ENCODE measurements at regions not wholly inside any gene's neighbourhood (a gene's known extent, or its start where the extent isn't known, plus 50 kb on each side); places are given as distances from the start of the nearest gene placed in this dataset.

GRCh38 chr2:139175510-139175909, 395.3 kb upstream of the NXPH2 start:
- DNase-seq = no peak
- no peaks in the 10 kb centered on the region for H3K9me3 ChIP-seq
- H3K36me3 ChIP-seq (ENCODE audit: insufficient read depth in 1 of 2, low read depth in 1 of 2) = no peaks in the 10 kb centered on the region
- intact Hi-C loops (cut with DNase I) = no loop called here
- no peak overlapping the region for H3K4me3 ChIP-seq
- no peak overlapping the region for H3K27ac ChIP-seq
- H3K27me3 ChIP-seq (ENCODE audit: insufficient read depth in 3 of 3, low read length in 2 of 3) = no peaks in the 10 kb centered on the region
- no peak for ATAC-seq
- 73 to 75% (median 74%) methylated on average over 3 of the region's 3 CpGs for WGBS, 3 donors
- no peaks in the 10 kb centered on the region for H3K4me1 ChIP-seq
- TF ChIP-seq, protein P1, sequence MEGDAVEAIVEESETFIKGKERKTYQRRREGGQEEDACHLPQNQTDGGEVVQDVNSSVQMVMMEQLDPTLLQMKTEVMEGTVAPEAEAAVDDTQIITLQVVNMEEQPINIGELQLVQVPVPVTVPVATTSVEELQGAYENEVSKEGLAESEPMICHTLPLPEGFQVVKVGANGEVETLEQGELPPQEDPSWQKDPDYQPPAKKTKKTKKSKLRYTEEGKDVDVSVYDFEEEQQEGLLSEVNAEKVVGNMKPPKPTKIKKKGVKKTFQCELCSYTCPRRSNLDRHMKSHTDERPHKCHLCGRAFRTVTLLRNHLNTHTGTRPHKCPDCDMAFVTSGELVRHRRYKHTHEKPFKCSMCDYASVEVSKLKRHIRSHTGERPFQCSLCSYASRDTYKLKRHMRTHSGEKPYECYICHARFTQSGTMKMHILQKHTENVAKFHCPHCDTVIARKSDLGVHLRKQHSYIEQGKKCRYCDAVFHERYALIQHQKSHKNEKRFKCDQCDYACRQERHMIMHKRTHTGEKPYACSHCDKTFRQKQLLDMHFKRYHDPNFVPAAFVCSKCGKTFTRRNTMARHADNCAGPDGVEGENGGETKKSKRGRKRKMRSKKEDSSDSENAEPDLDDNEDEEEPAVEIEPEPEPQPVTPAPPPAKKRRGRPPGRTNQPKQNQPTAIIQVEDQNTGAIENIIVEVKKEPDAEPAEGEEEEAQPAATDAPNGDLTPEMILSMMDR (IDR thresholded peaks at IDR 0.05) = no peak

GRCh38 chr2:139170406-139170805, 390.2 kb upstream of the NXPH2 start:
- no peaks in the 10 kb centered on the region for H3K9me3 ChIP-seq

DNA sequence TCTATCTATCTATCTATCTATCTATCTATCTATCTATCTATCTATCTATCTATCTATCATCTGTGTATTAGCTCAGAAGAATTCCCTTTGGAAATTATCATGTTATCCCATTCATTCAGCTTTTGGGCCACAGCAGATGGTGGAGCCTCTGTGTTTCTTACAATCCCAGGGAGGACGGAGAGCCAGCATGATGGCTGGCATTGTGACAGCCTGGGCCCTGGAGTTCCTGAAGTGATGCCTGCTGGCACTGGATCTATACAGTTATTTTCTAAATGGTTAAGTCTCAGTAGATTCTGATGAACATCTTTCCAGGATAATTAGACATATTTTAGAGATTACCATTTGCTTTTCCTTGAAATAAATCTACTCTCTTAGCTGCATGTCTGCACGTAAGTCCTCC, 385.4 kb upstream of the NXPH2 start:
- no peaks in the 10 kb centered on the region for H3K36me3 ChIP-seq (ENCODE audit: insufficient read depth in 1 of 2, low read depth in 1 of 2)
- no peaks in the 10 kb centered on the region for H3K27me3 ChIP-seq (ENCODE audit: insufficient read depth in 3 of 3, low read length in 2 of 3)
- no peak overlapping the region for H3K27ac ChIP-seq
- DNase-seq (no peak), ATAC-seq (no peak)
- TF ChIP-seq, protein P1 (IDR thresholded peaks at IDR 0.05) = no peak
- no peaks in the 10 kb centered on the region for H3K9me3 ChIP-seq
- intact Hi-C loops (cut with DNase I) = no loop called here
- no peak overlapping the region for H3K4me3 ChIP-seq
- H3K4me1 ChIP-seq = no peaks in the 10 kb centered on the region
- WGBS, 3 donors = 60 to 85% (median 61%) methylated on average over 2 of the region's 2 CpGs

More at GRCh38 chr2:139170406-139170805, 390.2 kb upstream of the NXPH2 start:
- intact Hi-C loops (cut with DNase I) = no loop called here
- 67 to 74% (median 67%) methylated on average over 2 of the region's 2 CpGs for WGBS, 3 donors
- TF ChIP-seq, protein P1 (IDR thresholded peaks at IDR 0.05) = no peak
- Histone ChIP-seq H3K36me3 (ENCODE audit: insufficient read depth in 1 of 2, low read depth in 1 of 2) (no peaks in the 10 kb centered on the region), H3K27ac (no peak overlapping the region), H3K4me1 (no peaks in the 10 kb centered on the region), H3K27me3 (ENCODE audit: insufficient read depth in 3 of 3, low read length in 2 of 3) (no peaks in the 10 kb centered on the region), H3K4me3 (no peak overlapping the region)
- no peak for ATAC-seq
- DNase-seq = no peak

- TF ChIP-seq, protein P1 (IDR thresholded peaks at IDR 0.05) = no peak
- Histone ChIP-seq H3K4me1 (no peaks in the 10 kb centered on the region), H3K36me3 (ENCODE audit: insufficient read depth in 1 of 2, low read depth in 1 of 2) (no peaks in the 10 kb centered on the region), H3K9me3 (no peaks in the 10 kb centered on the region), H3K27ac (no peak overlapping the region), H3K4me3 (no peak overlapping the region), H3K27me3 (ENCODE audit: insufficient read depth in 3 of 3, low read length in 2 of 3) (no peaks in the 10 kb centered on the region)
- intact Hi-C loops (cut with DNase I) = no loop called here
- 93 to 98% (median 94%) methylated on average over 2 of the region's 2 CpGs for WGBS, 3 donors
- no peak for ATAC-seq
- no peak for DNase-seq
These were observed 384.9 kb upstream of the NXPH2 start for GRCh38 chr2:139165041-139165440.

GRCh38 chr2:139162957-139163356, 382.8 kb upstream of the NXPH2 start:
- Histone ChIP-seq H3K9me3 (no peaks in the 10 kb centered on the region), H3K4me1 (no peaks in the 10 kb centered on the region), H3K36me3 (ENCODE audit: insufficient read depth in 1 of 2, low read depth in 1 of 2) (no peaks in the 10 kb centered on the region), H3K4me3 (no peak overlapping the region), H3K27me3 (ENCODE audit: insufficient read depth in 3 of 3, low read length in 2 of 3) (no peaks in the 10 kb centered on the region), H3K27ac (no peak overlapping the region)
- intact Hi-C loops (cut with DNase I) = no loop called here
- TF ChIP-seq, protein P1 (IDR thresholded peaks at IDR 0.05) = no peak
- DNase-seq (no peak), ATAC-seq (no peak)
- WGBS, 3 donors = 74 to 89% (median 79%) methylated on average over 1 of the region's 1 CpG

All from psoas muscle (tissue), 7 donors.